Neuronal stem cell (in vitro differentiated cells): ENCODE measurements at regions not wholly inside any gene's neighbourhood (a gene's known extent, or its start where the extent isn't known, plus 50 kb on each side); places are given as distances from the start of the nearest gene placed in this dataset.

Experiments used
- DNase-seq: peaks from one replicate; pipeline ENCODE4 v3.0.0-alpha.2; 2013; ENCODE audit warnings: low spot score
- H2AFZ ChIP-seq: one replicate; pipeline ENCODE4 v1.6.1; 2013; ENCODE audit warnings: mild to moderate bottlenecking, low read length, inconsistent platforms
- H2AK5ac ChIP-seq: 2 replicates; pipeline ENCODE4 v1.6.1; 2013; ENCODE audit warnings: low read depth, mild to moderate bottlenecking, inconsistent platforms, low read length, moderate library complexity, mixed read lengths
- H2BK120ac ChIP-seq: 2 replicates; pipeline ENCODE4 v1.6.1; 2013; ENCODE audit warnings: low read depth, mild to moderate bottlenecking, inconsistent platforms, low read length, moderate library complexity, mixed read lengths
- H2BK12ac ChIP-seq: one replicate; pipeline ENCODE4 v1.6.1; 2013; ENCODE audit warnings: low read length, inconsistent platforms
- H2BK15ac ChIP-seq: 2 replicates; pipeline ENCODE4 v1.6.1; 2013; ENCODE audit warnings: mild to moderate bottlenecking, low read length, inconsistent platforms, mixed read lengths
- H2BK5ac ChIP-seq: one replicate; pipeline ENCODE4 v1.6.1; 2013; ENCODE audit warnings: inconsistent platforms, mild to moderate bottlenecking, low read length, moderate library complexity
- H3K14ac ChIP-seq: one replicate; pipeline ENCODE4 v1.6.1; 2013; ENCODE audit warnings: low read length, inconsistent platforms
- H3K18ac ChIP-seq: 2 replicates; pipeline ENCODE4 v1.6.1; 2013; ENCODE audit warnings: low read length, inconsistent platforms
- H3K23ac ChIP-seq: 2 replicates; pipeline ENCODE4 v1.6.1; 2013; ENCODE audit warnings: low read depth, mild to moderate bottlenecking, mixed read lengths, low read length, inconsistent platforms; ENCODE audit not compliant: poor library complexity
- H3K27ac ChIP-seq: replicated peaks from 3 replicates; pipeline ENCODE4 v1.5.1; 2013; ENCODE audit warnings: low read length, inconsistent platforms
- H3K27me3 ChIP-seq, 3 experiments: 2 replicates each; pipeline ENCODE4 v1.6.1; 2013; ENCODE audit warnings: low read length in 3 of 3, mild to moderate bottlenecking in 2 of 3, inconsistent platforms in 1 of 3, low read depth in 1 of 3, mixed read lengths in 1 of 3, moderate library complexity in 1 of 3; ENCODE audit not compliant: control insufficient read depth in 3 of 3, insufficient read depth in 3 of 3
- H3K36me3 ChIP-seq, 2 donors: replicated peaks in 1 of 2; 2 replicates each; pipeline ENCODE4 v1.6.1; 2013; ENCODE audit warnings: low read length in 2 of 2; ENCODE audit not compliant: control insufficient read depth in 2 of 2, insufficient read depth in 2 of 2
- H3K4ac ChIP-seq: 2 replicates; pipeline ENCODE4 v1.6.1; 2013; ENCODE audit warnings: inconsistent platforms, mild to moderate bottlenecking, low read length, moderate library complexity
- H3K4me1 ChIP-seq, 2 donors: 1 replicate in 1 of 2; 2 replicates in 1 of 2; pipeline ENCODE4 v1.6.1; 2013; ENCODE audit warnings: low read length in 2 of 2, low read depth in 1 of 2; ENCODE audit not compliant: control insufficient read depth in 2 of 2, insufficient read depth in 1 of 2
- H3K4me2 ChIP-seq: one replicate; pipeline ENCODE4 v1.6.1; 2013; ENCODE audit warnings: mild to moderate bottlenecking, low read length, inconsistent platforms; ENCODE audit not compliant: insufficient read depth, poor library complexity, severe bottlenecking
- H3K4me3 ChIP-seq, 2 donors: 2 replicates each; pipeline ENCODE4 v1.5.1; 2013; ENCODE audit warnings: low read length in 2 of 2, mild to moderate bottlenecking in 2 of 2, inconsistent platforms in 1 of 2, moderate library complexity in 1 of 2
- H3K79me1 ChIP-seq: one replicate; pipeline ENCODE4 v1.6.1; 2013; ENCODE audit warnings: low read depth, mild to moderate bottlenecking, inconsistent platforms, low read length, moderate library complexity
- H3K9ac ChIP-seq: one replicate; pipeline ENCODE4 v1.6.1; 2013; ENCODE audit warnings: mild to moderate bottlenecking, low read depth, low read length, inconsistent platforms; ENCODE audit not compliant: poor library complexity
- H3K9me3 ChIP-seq, 2 donors: replicated peaks in 1 of 2; 2 replicates each; pipeline versions ENCODE3 to v1.6.1; 2013; ENCODE audit warnings: low read length in 2 of 2, mild to moderate bottlenecking in 2 of 2, inconsistent platforms in 1 of 2, low read depth in 1 of 2, mixed read lengths in 1 of 2, moderate library complexity in 1 of 2; ENCODE audit not compliant: control insufficient read depth in 2 of 2, insufficient read depth in 1 of 2
- H4K8ac ChIP-seq: one replicate; pipeline ENCODE4 v1.6.1; 2013; ENCODE audit warnings: low read depth, mild to moderate bottlenecking, inconsistent platforms, low read length, moderate library complexity
- H4K91ac ChIP-seq: one replicate; pipeline ENCODE4 v1.6.1; 2013; ENCODE audit warnings: low read length, low read depth, mild to moderate bottlenecking, inconsistent platforms; ENCODE audit not compliant: poor library complexity
- WGBS, 2 donors: extraction: QIAGEN DNeasy Blood & Tissue Kit; methylation state at CpG; one replicate each; pipeline ENCODE4 v1.1.7; 2013; ENCODE audit warnings: missing lambda C conversion rate in 2 of 2, mixed read lengths in 1 of 2; ENCODE audit not compliant: insufficient read length in 2 of 2, insufficient replicate concordance in 1 of 2; ENCODE audit errors: extremely low coverage in 2 of 2; 5-methylcytosine and 5-hydroxymethylcytosine counted together

DNA sequence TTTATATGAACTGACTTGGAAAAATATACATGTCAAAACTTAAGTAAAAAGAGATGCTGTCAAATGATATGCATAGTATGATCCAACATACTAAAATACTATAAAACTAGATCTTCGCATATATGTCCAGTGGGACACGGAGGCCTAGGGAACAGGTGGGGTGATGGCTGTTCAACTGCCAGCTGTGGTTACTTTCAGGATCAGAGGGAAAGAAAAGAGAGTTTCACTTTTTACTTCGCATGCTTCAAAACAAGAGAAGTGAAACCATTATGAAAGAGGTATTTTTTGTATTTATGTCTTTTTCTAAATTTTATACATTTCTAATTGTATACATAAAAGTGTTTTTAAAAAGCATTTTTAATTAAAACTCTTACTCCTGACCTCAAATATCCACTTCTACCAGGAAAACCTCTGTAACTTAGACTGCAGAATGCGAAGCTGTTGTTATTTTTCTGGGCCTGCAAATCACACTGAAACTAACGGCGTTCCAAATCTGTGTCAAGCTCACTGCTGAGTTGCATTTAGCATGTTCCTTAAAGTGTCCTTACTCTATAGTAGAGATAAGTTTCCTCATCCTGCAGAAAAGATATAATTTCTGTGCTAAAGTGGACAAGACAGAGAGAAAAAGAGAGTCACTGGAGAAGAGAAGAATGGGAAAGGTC, 97.8 kb upstream of the SLC35G4 start:
- no peak overlapping the region for H2BK120ac ChIP-seq
- no peak overlapping the region for H3K27ac ChIP-seq
- H3K4me3 ChIP-seq = no peak overlapping the region
- no peak overlapping the region for H2BK15ac ChIP-seq
- H3K23ac ChIP-seq = no peak overlapping the region
- no peak overlapping the region for H2BK5ac ChIP-seq
- H3K4me1 ChIP-seq = peaks cover 0 to 4% of the 10 kb centered on the region in 2 donors
- no peak overlapping the region for H3K14ac ChIP-seq
- no peak overlapping the region for H4K91ac ChIP-seq
- H2BK12ac ChIP-seq = no peak overlapping the region
- DNase-seq = no peak
- H4K8ac ChIP-seq = no peak overlapping the region
- no CpG with 5 or more reads among the region's 6 CpGs for WGBS, 2 donors
- H2AK5ac ChIP-seq = no peak overlapping the region
- H3K4ac ChIP-seq = no peak overlapping the region
- no peak overlapping the region for H3K18ac ChIP-seq
- H3K9me3 ChIP-seq = no peaks in the 10 kb centered on the region
- H3K79me1 ChIP-seq = no peaks in the 10 kb centered on the region
- H2AFZ ChIP-seq = no peak overlapping the region
- H3K36me3 ChIP-seq = no peaks in the 10 kb centered on the region
- no peak overlapping the region for H3K4me2 ChIP-seq
- no peak overlapping the region for H3K9ac ChIP-seq
- H3K27me3 ChIP-seq = no peaks in the 10 kb centered on the region

- Histone ChIP-seq H3K4me2 (no peak overlapping the region), H3K4me3 (no peak overlapping the region), H4K91ac (no peak overlapping the region), H3K18ac (no peak overlapping the region), H3K27me3 (no peaks in the 10 kb centered on the region), H3K79me1 (no peaks in the 10 kb centered on the region), H3K14ac (no peak overlapping the region), H3K4ac (no peak overlapping the region), H3K23ac (no peak overlapping the region), H2BK15ac (no peak overlapping the region), H3K36me3 (no peaks in the 10 kb centered on the region), H2AFZ (no peak overlapping the region), H3K27ac (no peak overlapping the region), H4K8ac (no peak overlapping the region), H2BK120ac (no peak overlapping the region), H3K4me1 (no peaks in the 10 kb centered on the region), H2BK5ac (no peak overlapping the region), H2BK12ac (no peak overlapping the region), H3K9ac (no peak overlapping the region), H2AK5ac (no peak overlapping the region), H3K9me3 (no peaks in the 10 kb centered on the region)
- DNase-seq = no peak
- no CpG with 5 or more reads among the region's 6 CpGs for WGBS, 2 donors
These were observed 102.5 kb upstream of the SLC35G4 start for GRCh38 chr18:11506856-11507255.

- no peak overlapping the region for H2AFZ ChIP-seq
- H3K4me1 ChIP-seq = peaks cover 0 to 3% of the 10 kb centered on the region in 2 donors
- no peak overlapping the region for H3K27ac ChIP-seq
- no peak overlapping the region for H4K8ac ChIP-seq
- H3K23ac ChIP-seq = no peak overlapping the region
- no peak for DNase-seq
- no peak overlapping the region for H2BK5ac ChIP-seq
- no peak overlapping the region for H2BK120ac ChIP-seq
- no peak overlapping the region for H2AK5ac ChIP-seq
- H3K4me2 ChIP-seq = no peak overlapping the region
- H4K91ac ChIP-seq = no peak overlapping the region
- H2BK15ac ChIP-seq = no peak overlapping the region
- no peak overlapping the region for H3K14ac ChIP-seq
- no peak overlapping the region for H2BK12ac ChIP-seq
- H3K4ac ChIP-seq = no peak overlapping the region
- no peaks in the 10 kb centered on the region for H3K36me3 ChIP-seq
- H3K18ac ChIP-seq = no peak overlapping the region
- no peak overlapping the region for H3K9ac ChIP-seq
- H3K79me1 ChIP-seq = no peaks in the 10 kb centered on the region
- WGBS, 2 donors = no CpG with 5 or more reads among the region's 5 CpGs
- no peaks in the 10 kb centered on the region for H3K27me3 ChIP-seq
- H3K4me3 ChIP-seq = no peak overlapping the region
- no peaks in the 10 kb centered on the region for H3K9me3 ChIP-seq
These were observed 103.4 kb upstream of the SLC35G4 start for GRCh38 chr18:11505993-11506392.

DNA sequence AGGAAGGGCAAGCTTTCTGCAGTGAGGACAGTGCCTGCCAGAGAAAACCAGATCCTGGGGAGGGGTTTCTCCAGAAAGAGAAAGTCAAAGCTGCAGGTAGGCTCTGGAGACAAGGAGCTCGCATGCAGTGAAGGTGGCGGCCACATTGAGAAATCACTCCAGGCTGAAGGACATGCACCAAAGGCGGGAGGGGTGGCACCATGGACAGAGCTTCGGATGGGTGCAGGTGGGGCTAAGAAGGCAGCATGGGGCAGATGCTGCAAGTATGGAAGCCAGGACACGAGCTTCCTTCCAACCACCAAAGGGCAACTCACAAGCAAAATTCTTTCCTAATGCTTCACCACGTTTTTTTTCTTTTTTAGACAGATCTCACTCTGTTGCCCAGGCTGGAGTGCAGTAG, 104.4 kb upstream of the SLC35G4 start:
- Histone ChIP-seq H3K79me1 (no peaks in the 10 kb centered on the region), H2BK12ac (no peak overlapping the region), H3K36me3 (no peaks in the 10 kb centered on the region), H3K27me3 (no peaks in the 10 kb centered on the region), H2AFZ (no peak overlapping the region), H4K8ac (no peak overlapping the region), H3K9me3 (no peaks in the 10 kb centered on the region), H3K23ac (no peak overlapping the region), H2BK5ac (no peak overlapping the region), H3K27ac (no peak overlapping the region), H2BK15ac (no peak overlapping the region), H3K18ac (no peak overlapping the region), H2AK5ac (no peak overlapping the region), H4K91ac (no peak overlapping the region), H3K4me1 (peaks cover 0 to 8% of the 10 kb centered on the region in 2 donors), H3K14ac (no peak overlapping the region), H3K4me2 (no peak overlapping the region), H3K4me3 (no peak overlapping the region), H3K9ac (no peak overlapping the region), H2BK120ac (no peak overlapping the region), H3K4ac (no peak overlapping the region)
- no CpG with 5 or more reads among the region's 6 CpGs for WGBS, 2 donors
- DNase-seq = no peak
